Activated gamma-delta T cell treated with Interleukin-2 at 50 U/mL for 16 hours (primary cell): ENCODE measurements at regions not wholly inside any gene's neighbourhood (a gene's known extent, or its start where the extent isn't known, plus 50 kb on each side); places are given as distances from the start of the nearest gene placed in this dataset.

ENCODE experiments used
- DNase-seq: peaks from one replicate; pipeline ENCODE4 v3.0.0-alpha.2; 2020

DNA sequence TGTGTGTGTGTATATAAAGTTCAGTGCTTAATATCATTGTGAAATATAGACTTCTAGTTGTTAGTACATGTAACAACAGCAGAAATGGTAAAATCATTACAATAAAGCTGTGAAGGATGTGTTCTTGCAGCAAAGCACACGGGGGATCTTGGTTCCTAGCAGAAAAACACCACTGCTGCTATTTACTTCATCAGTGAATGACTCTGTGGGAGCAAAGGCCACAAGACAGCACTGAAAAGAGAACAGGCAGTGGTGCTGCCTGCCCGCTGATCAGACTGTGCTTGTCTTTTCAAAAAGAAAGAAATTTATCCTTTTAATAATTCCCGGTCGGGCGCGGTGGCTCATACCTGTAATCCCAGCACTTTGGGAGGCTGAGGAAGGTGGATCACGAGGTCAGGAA lies 689.9 kb upstream of the CITED2 start:
- DNase-seq: no peak

DNA sequence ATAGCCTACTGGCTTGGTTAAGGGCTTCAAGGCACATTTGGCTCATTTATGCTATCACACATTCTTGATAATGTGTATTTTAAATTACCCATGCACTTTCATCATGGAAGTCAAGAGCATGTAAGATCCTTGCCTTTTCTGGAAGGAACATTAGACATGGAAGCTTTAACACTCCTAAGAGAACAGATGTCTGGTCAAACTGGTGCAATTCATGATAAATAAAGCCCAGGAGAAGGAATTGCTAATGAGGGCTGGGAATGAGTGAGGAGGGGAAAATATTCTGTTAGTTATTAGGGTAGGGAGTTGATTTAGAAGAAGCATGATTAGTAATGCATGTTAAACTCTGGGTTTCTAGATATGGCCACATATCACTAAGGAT lies 688.6 kb upstream of the CITED2 start:
- DNase-seq: no peak

DNA sequence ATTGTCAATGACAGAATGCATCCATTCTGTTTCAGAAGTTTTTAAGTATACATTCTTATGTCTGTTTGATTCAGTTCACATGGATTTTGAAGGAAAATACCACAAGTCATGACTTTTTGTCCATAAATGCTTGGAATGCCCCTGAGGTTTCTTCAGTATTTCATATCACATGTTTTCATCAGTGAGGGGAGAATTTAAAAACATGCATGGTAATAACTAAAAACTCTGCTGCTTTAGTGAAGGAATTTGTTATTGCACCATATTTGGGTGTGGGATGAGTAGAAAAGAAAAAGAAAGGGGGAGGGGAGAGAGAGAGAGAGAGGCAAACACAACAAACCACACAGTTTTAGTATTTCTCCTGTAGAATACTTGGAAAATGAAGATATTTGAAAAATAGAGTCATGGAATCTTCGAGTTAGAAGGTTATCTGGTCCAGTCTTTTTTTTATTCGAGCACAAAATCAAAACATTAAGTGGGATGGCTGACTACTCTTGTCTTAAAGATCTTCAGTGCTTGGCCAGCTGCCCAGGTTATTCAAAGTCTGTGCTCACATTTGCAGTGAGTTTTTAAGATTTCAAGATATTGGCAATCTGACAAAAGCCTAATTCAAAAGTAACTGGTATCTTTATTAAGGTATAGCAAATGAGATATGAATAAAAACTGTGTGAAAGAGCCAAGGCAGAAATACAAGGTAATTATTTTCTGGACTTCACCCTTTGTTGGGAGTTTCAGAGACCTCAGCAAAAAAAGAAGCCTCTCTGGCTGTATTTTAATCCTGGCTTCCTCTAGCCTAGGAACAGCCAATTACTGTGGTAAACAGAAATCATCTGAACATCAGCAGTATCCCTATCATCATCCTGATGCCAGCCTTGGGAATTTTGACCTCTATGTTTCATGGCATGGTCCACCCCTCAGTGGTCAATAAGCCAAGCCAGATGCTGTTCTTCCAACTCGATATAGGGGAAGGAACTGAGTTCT lies 687.9 kb upstream of the CITED2 start:
- DNase-seq: no peak

DNA sequence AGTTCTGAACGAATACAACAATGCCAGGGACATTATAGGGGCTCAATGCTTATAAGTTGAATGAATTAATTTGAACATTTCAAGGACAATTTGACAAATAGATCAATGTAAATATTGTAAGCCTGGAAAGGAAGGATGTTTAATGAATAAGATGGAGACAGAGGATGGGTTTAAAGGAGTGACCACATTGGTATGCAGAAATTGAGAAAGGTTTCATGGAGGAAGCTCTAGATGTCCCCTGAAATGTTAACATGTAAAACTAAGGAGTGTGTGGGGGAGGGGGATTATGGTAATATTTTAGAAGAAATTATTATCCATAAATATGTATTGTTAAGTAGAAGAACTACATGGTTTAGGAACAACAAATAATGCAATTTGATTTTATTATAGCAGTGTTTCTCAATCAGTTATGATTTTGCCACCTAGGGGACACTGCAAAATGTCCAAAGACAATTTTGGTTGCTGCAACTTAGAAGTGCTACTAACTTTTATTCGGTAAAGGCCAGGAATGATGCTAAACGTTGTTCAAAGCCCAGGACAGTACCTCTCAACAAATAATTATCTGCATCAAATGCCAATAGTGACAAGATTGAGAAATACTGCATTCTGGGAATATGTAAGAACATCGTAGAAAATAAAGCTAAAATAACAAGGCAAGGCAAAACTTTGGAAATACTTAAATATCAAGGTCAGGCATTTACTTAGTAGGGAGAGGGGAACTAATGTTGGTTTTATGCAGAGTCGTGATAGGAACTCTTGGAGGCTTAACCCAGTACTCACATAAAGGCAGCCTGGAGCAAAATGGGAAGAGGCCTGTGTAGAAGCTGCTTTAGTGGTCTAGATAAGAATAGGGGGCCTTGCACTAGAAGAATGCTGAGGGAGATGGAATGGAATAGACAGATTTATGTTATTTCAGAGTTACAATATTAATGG lies 686.9 kb upstream of the CITED2 start:
- DNase-seq: no peak

DNA sequence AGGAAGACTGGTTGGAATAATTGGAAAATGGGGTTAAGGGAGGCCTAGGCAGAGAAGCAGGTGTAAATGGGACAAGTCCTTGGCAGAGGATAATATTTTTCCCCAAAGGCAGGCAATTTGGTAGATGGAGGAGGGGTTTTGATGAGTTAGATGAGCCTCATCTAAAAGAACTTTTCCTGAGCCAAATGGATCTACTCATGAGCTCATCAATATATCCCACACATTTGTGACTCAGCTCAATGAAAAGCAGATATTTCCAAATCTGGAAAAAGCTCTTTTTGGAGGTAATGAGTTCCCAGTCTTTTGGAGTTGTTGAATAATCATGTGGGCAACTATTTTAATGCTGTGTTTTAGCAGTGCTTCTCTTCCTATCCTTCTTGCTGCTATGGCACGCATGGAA lies 685.5 kb upstream of the CITED2 start:
- DNase-seq: no peak

- no peak for DNase-seq
These were observed 684.4 kb upstream of the CITED2 start for GRCh38 chr6:140058863-140059262.

- no peak for DNase-seq
These were observed 678.6 kb upstream of the CITED2 start for GRCh38 chr6:140052736-140053729.

- DNase-seq: no peak
These were observed 677.4 kb upstream of the CITED2 start for GRCh38 chr6:140051521-140052512.

DNA sequence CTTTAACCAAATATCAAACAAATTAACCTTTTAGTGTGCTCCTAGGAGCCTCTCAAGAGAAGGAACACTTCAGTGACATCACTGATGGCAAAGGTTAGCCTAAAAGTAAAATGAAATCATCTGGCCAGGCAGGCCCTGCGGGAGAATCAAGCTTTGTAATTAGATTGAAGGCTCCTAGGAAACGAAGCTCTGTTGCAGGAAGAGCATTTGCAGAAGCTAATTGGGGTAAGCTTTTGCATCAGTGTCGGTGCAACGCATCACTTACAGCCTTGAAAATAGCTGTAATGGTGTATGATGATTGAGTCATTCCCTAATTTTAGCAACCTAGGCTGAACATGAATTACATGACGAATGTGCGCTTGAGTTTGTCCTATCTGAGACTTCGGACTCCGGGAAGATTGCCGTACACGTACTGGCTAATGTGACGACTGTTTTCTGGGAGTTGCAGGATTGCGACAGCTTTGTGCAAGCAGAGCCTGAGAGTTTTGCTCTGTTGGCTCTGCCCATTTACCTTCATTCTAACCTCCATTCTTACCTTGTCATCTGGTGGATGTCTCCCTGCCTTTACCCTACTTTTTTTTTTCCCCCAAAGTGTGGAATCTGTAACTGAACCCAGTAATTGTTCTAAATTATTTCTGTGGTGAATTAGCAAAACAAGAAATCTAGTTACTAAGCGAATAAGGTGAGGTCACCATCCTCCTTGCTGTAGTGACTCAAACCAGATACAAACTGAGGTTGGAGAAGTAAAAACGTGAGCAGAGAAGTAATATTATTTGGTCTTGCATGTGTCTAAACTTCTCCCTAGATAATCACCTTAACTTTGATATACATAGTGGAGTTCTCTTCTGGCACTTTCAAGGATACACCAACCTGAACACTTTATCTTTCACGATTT lies 675.9 kb upstream of the CITED2 start:
- DNase-seq: no peak

- no peak for DNase-seq
These were observed 674.8 kb upstream of the CITED2 start for GRCh38 chr6:140049251-140049650.

DNA sequence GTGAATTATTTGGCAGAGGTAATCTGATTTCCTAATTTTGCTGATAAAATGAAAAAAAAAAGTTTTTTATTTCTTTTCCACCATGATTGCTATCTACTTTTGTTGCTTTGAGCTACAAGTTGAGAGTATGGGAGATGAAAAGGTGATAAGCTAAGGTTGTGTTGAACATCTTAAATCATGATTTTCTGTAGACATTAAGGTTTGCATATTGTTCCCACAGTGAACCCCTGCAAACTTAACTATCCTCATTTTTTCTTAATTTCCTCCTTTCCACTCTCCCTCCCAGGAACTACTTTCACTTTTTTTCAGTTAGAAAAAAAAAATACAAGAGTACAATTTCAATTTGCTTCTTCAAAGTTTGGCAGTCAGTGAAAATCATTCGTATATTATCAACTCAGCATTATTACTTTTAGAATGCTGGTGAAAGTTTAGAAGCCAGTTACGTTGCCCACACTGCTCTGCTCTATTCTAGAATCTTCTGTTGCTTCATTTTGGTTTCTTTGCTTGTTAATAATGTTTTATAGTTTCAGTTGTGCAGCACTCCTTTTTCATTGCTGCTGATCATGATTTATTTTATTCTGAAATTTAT lies 673.8 kb upstream of the CITED2 start:
- DNase-seq: no peak

GRCh38 chr6:140047321-140047720 lies 672.9 kb upstream of the CITED2 start:
- DNase-seq: no peak

- DNase-seq: no peak
These were observed 671.7 kb upstream of the CITED2 start for GRCh38 chr6:140046016-140046632.

- DNase-seq: no peak
These were observed 670.7 kb upstream of the CITED2 start for GRCh38 chr6:140045116-140045515.

GRCh38 chr6:140044626-140045025 lies 670.2 kb upstream of the CITED2 start:
- no peak for DNase-seq

- DNase-seq: no peak
These were observed 669.4 kb upstream of the CITED2 start for GRCh38 chr6:140043762-140044378.

DNA sequence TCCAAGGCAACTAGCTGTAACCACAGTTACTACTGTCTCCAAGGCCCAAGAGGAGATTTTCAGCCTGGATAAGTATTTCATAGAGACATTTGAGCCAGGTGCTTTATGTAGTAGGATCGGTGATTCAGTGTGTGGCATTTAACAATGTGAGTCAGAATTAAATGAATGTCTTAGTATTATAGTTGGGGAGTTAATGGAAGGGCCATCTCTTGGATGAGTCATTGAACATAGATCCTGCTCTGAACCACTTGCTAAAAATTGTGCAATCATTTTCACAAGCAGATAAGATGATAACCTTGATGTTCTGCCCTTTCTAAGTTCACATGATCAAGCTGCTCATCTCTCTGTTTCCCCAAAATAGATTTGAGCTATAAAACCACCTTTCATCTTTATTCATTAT lies 668.9 kb upstream of the CITED2 start:
- DNase-seq: no peak

DNA sequence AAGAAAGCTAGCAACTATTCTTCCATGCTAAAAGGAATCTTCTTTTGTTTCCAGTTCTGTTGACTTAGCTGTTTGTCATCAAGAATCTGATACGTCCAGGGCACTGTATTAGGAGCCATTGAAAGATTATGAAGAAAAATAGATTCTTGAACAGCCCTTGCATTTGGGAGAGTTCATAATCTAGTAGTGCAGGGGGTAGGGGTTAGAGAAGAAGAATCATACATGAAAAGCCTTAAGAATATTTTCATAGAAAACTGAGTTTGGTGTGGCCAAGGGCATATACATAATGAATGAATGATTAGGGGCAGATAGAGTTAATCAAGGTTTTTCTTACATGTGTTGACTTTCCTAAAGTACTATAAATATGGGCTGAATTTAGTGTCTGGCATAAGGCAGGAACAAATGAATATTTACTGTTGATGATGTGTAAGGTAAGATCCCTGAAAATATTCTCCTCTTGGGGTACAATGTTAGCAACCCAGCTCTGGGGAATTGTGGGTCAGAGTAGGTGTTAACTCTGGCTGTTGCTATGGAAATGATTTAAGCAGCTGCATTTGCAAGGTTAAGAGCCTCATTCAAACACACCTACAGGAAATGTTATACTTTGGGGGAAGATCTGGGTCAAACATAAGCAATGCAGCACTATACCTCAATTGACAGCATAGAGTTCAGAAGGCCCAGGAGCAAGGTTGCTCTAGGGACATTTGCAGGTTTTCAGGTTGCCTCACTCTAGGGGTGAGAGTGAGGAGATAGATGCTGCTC lies 667.3 kb upstream of the CITED2 start:
- no peak for DNase-seq
